Astrocyte of the cerebellum (primary cell): ENCODE measurements at regions not wholly inside any gene's neighbourhood (a gene's known extent, or its start where the extent isn't known, plus 50 kb on each side); places are given as distances from the start of the nearest gene placed in this dataset.

Experiments
- DNase-seq: peaks from one replicate; pipeline ENCODE4 v3.0.0-alpha.2; 2011; ENCODE audit warnings: low read depth
- H3K4me3 ChIP-seq: 2 replicates; pipeline ENCODE4 v1.5.1; 2011; ENCODE audit warnings: mild to moderate bottlenecking, low read depth, low read length, moderate library complexity
- CTCF ChIP-seq: IDR thresholded peaks from 2 replicates; pipeline ENCODE4 v1.5.1; 2012; ENCODE audit warnings: low read length, low read depth, moderate library complexity, mild to moderate bottlenecking; ENCODE audit errors: missing control alignments
- in situ Hi-C: cut with HindIII; loops from 2 replicates; pipeline ENCODE4 v1.10.0; 2017; ENCODE audit warnings: low sequenced_read_pairs

GRCh38 chr15:38652183-38652794, 87.7 kb upstream of the RASGRP1 start:
- DNase-seq: no peak
- in situ Hi-C loops: no loop called here
- H3K4me3 ChIP-seq: no peak overlapping the region
- no peak for TF ChIP-seq CTCF

- no peak for DNase-seq
- H3K4me3 ChIP-seq: no peak overlapping the region
- in situ Hi-C loops: no loop called here
- no peak for TF ChIP-seq CTCF
These were observed 88.4 kb upstream of the RASGRP1 start for GRCh38 chr15:38652998-38653397.

- no peak for DNase-seq
- no peak for TF ChIP-seq CTCF
- in situ Hi-C loops: no loop called here
- H3K4me3 ChIP-seq: no peak overlapping the region
These were observed 93.8 kb upstream of the RASGRP1 start for GRCh38 chr15:38658431-38658830.

GRCh38 chr15:38660738-38661137, 96.1 kb upstream of the RASGRP1 start:
- no peak for TF ChIP-seq CTCF
- in situ Hi-C loops: no loop called here
- no peak overlapping the region for H3K4me3 ChIP-seq
- no peak for DNase-seq

DNA sequence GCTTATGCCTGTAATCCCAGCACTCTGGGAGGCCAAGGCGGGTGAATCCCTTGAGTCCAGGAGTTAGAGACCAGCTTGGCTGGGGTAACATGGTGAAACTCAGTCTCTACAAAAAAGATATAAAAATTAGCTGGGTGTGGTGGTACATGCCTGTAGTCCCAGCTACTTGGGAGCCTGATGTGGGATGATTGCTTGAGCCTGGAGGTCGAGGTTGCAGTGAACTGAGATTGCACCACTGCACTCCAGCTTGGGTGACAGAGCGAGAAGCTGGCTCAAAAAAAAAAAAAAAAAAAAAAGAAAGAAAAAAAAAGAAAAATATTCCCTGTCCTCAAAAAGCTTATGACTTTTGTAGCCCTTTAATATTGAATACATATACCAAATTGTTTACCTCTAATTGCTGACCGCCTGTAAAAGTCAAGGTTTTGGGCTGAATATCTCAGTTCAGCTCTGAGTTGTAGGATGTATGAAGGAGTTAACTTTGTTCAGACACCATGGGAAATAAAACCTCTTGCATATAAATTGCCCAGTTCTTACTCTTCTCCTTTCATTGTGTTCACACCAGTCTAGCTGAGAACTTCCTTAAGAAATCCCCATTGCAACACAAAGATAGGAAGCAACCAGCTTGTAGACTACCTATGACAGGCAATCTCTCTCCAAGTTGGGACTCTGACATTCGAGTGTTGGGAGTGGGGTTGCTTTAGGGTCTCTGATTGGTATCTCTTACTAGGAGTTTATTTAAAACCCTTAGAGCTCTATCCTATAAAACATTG, 97.6 kb upstream of the RASGRP1 start:
- DNase-seq: no peak
- in situ Hi-C loops: no loop called here
- TF ChIP-seq CTCF: no peak
- H3K4me3 ChIP-seq: no peak overlapping the region

DNA sequence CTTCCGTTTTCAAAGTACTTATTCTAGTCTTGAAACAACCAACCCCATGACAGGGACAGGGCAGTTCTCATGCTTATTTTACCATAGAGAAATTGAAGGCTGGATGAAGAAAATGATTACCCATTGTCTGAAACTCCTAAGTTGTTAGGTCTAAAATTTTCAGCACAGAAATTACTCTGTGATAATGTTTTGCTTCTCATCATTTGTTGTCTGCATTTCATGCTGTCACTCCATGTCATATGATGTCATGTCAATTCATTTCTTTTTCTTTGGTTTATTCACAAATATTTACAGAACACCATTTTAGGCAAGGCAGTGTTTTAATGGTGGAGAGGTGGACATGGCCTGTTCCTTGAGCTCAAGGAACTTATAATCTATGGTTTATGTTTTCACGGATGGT, 98.2 kb upstream of the RASGRP1 start:
- in situ Hi-C loops: no loop called here
- no peak for TF ChIP-seq CTCF
- DNase-seq: no peak

More for the DNA sequence above, 98.2 kb upstream of the RASGRP1 start:
- no peak overlapping the region for H3K4me3 ChIP-seq
